Astrocyte (in vitro differentiated cells and primary cell): ENCODE measurements at regions not wholly inside any gene's neighbourhood (a gene's known extent, or its start where the extent isn't known, plus 50 kb on each side); places are given as distances from the start of the nearest gene placed in this dataset.

ENCODE experiments used
- EZH2 ChIP-seq: IDR thresholded peaks from 2 replicates; pipeline ENCODE4 v1.6.1; 2012; ENCODE audit warnings: mild to moderate bottlenecking, low read length, inconsistent platforms; ENCODE audit not compliant: insufficient read depth
- TF ChIP-seq, protein P1 (sequence below): IDR thresholded peaks from 2 replicates; pipeline ENCODE4 v1.5.1; 2011; ENCODE audit warnings: low read depth, mild to moderate bottlenecking, inconsistent platforms, low read length, moderate library complexity; ENCODE audit not compliant: insufficient read depth

- TF ChIP-seq, protein P1, sequence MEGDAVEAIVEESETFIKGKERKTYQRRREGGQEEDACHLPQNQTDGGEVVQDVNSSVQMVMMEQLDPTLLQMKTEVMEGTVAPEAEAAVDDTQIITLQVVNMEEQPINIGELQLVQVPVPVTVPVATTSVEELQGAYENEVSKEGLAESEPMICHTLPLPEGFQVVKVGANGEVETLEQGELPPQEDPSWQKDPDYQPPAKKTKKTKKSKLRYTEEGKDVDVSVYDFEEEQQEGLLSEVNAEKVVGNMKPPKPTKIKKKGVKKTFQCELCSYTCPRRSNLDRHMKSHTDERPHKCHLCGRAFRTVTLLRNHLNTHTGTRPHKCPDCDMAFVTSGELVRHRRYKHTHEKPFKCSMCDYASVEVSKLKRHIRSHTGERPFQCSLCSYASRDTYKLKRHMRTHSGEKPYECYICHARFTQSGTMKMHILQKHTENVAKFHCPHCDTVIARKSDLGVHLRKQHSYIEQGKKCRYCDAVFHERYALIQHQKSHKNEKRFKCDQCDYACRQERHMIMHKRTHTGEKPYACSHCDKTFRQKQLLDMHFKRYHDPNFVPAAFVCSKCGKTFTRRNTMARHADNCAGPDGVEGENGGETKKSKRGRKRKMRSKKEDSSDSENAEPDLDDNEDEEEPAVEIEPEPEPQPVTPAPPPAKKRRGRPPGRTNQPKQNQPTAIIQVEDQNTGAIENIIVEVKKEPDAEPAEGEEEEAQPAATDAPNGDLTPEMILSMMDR, result no peak
- TF ChIP-seq EZH2, result no peak
Observed at GRCh38 chr12:3417113-3417512, 73.9 kb upstream of the PRMT8 start.
